Prostate gland (tissue), 2 donors: ENCODE measurements at regions not wholly inside any gene's neighbourhood (a gene's known extent, or its start where the extent isn't known, plus 50 kb on each side); places are given as distances from the start of the nearest gene placed in this dataset.

ENCODE experiments used
- CTCF ChIP-seq, 4 experiments: fragments of 200-600 bp in 2 of 4; fragments of 450-650 bp in 2 of 4; sonication (generic) in 2 of 4; IDR thresholded peaks; 1 replicate in 3 of 4; 2 replicates in 1 of 4; pipeline ENCODE4 v1.5.1; 2016 to 2019; ENCODE audit warnings: antibody characterized with exemption in 4 of 4, mild to moderate bottlenecking in 2 of 4, moderate library complexity in 2 of 4
- POLR2A ChIP-seq: fragments of 450-650 bp; IDR thresholded peaks from one replicate; pipeline ENCODE4 v1.6.1; 2016; ENCODE audit warnings: antibody characterized with exemption, mild to moderate bottlenecking

- TF ChIP-seq CTCF (IDR thresholded peaks at IDR 0.05) = no peak
- TF ChIP-seq POLR2A = no peak
Observed at GRCh38 chr21:18164483-18164882, 80.2 kb upstream of the CHODL start.
